Dedifferentiated amniotic fluid mesenchymal stem cell (primary cell): ENCODE measurements at regions not wholly inside any gene's neighbourhood (a gene's known extent, or its start where the extent isn't known, plus 50 kb on each side); places are given as distances from the start of the nearest gene placed in this dataset.
"Not testable (repeated sequence)": the region's sequence is repeated elsewhere in the genome, so short reads cannot be mapped to it uniquely, and the experiment has no call there.

ENCODE experiments used
- DNase-seq: peaks from one replicate; pipeline ENCODE4 v3.0.0-alpha.2; 2016; ENCODE audit errors: extremely low spot score

GRCh38 chr11:116335891-116336290, 436.9 kb downstream of the BUD13 start:
- DNase-seq = no peak

- no peak for DNase-seq
These were observed 437.7 kb downstream of the BUD13 start for GRCh38 chr11:116335078-116335477.

GRCh38 chr11:116334596-116334995, 438.2 kb downstream of the BUD13 start:
- DNase-seq = no peak

GRCh38 chr11:116333001-116333535, 439.7 kb downstream of the BUD13 start:
- DNase-seq = no peak

- no peak for DNase-seq
These were observed 440.4 kb downstream of the BUD13 start for GRCh38 chr11:116332391-116332790.

GRCh38 chr11:116331381-116331780, 441.4 kb downstream of the BUD13 start:
- no peak for DNase-seq

- DNase-seq = no peak
These were observed 442.2 kb downstream of the BUD13 start for GRCh38 chr11:116330439-116331185.

- no peak for DNase-seq
These were observed 443.3 kb downstream of the BUD13 start for GRCh38 chr11:116329354-116330090.

GRCh38 chr11:116328851-116329250, 443.9 kb downstream of the BUD13 start:
- DNase-seq = no peak

GRCh38 chr11:116328391-116328790, 444.4 kb downstream of the BUD13 start:
- DNase-seq = no peak

GRCh38 chr11:116326146-116326545, 446.6 kb downstream of the BUD13 start:
- DNase-seq = no peak

GRCh38 chr11:116325247-116325646, 447.5 kb downstream of the BUD13 start:
- no peak for DNase-seq

- DNase-seq = not testable (repeated sequence)
These were observed 448.7 kb downstream of the BUD13 start for GRCh38 chr11:116324077-116324476.

- no peak for DNase-seq
These were observed 455.6 kb downstream of the BUD13 start for GRCh38 chr11:116317212-116317611.

- DNase-seq = no peak
These were observed 458.8 kb downstream of the BUD13 start for GRCh38 chr11:116314006-116314405.

GRCh38 chr11:116312570-116313391, 460.0 kb downstream of the BUD13 start:
- DNase-seq = no peak

- DNase-seq = no peak
These were observed 461.6 kb downstream of the BUD13 start for GRCh38 chr11:116311206-116311605.

GRCh38 chr11:116310698-116311097, 462.1 kb downstream of the BUD13 start:
- DNase-seq = no peak

- no peak for DNase-seq
These were observed 462.6 kb downstream of the BUD13 start for GRCh38 chr11:116310226-116310625.

GRCh38 chr11:116309446-116309845, 463.3 kb downstream of the BUD13 start:
- DNase-seq = no peak

- DNase-seq = no peak
These were observed 470.0 kb downstream of the BUD13 start for GRCh38 chr11:116302756-116303155.

- DNase-seq = no peak
These were observed 471.6 kb downstream of the BUD13 start for GRCh38 chr11:116301141-116301540.
